HCT116 (cell line): ENCODE measurements at regions not wholly inside any gene's neighbourhood (a gene's known extent, or its start where the extent isn't known, plus 50 kb on each side); places are given as distances from the start of the nearest gene placed in this dataset.

Experiments used
- ATAC-seq: fragments of 200-7000 bp; cut with Tn5 transposase; 2 replicates; pipeline ENCODE4 v1.9.1; 2020; ENCODE audit warnings: mild to moderate bottlenecking, moderate library complexity
- BruUV-seq: library from RNA; stranded (reverse); fragments of 400-500 nt; replicated peaks from 2 replicates; lab custom pipeline; 2021; lab: Mats Ljungman, UMichigan
- CTCF ChIA-PET: fragments of 300-600 bp; sonication (Branson Sonifier 250); formaldehyde crosslinking; loops from one replicate; lab custom pipeline; 2021; ENCODE audit warnings: antibody characterized with exemption; lab: Charles Lee
- POLR2A ChIA-PET: fragments of 300-600, 350-600 bp; sonication (Branson Sonifier 250); formaldehyde crosslinking; loops from one replicate; lab custom pipeline; 2021; ENCODE audit warnings: antibody characterized with exemption; lab: Charles Lee
- RAD21 ChIA-PET, 2 experiments: fragments of 300-600 bp; sonication (Branson Sonifier 250); formaldehyde crosslinking; loops; one replicate each; lab custom pipeline; 2023; ENCODE audit warnings: low total read pairs in 2 of 2; ENCODE audit not compliant: uncharacterized antibody in 2 of 2, unreplicated experiment in 2 of 2, low non-redundant PET in 1 of 2; lab: Charles Lee
- DNase-seq: peaks from one replicate; pipeline ENCODE4 v3.0.0-alpha.2; 2010; ENCODE audit warnings: low read depth, low spot score
- H2AFZ ChIP-seq: fragments of 200-600 bp; shearing (Covaris generic), sonication (generic); 2 replicates; pipeline ENCODE4 v1.6.1; 2017; ENCODE audit warnings: low read depth, mixed run types, mixed read lengths, antibody characterized with exemption, low read length; ENCODE audit not compliant: poor library complexity, severe bottlenecking
- H3K27ac ChIP-seq: 2 replicates; pipeline ENCODE4 v1.5.1; 2012; ENCODE audit warnings: low read depth, low read length
- H3K27me3 ChIP-seq: fragments of 200-600 bp; sonication (generic); 2 replicates; pipeline ENCODE4 v1.6.1; 2016; ENCODE audit warnings: mixed run types, low read length, mixed read lengths; ENCODE audit not compliant: insufficient read depth
- H3K36me3 ChIP-seq, 2 experiments: fragments of 200-500 bp in 1 of 2; fragments of 200-600 bp in 1 of 2; sonication (Bioruptor generic) in 1 of 2; sonication (generic) in 1 of 2; 2 replicates each; pipeline versions ENCODE4 v1.5.1 to v1.6.1; 2014 to 2016; ENCODE audit warnings: low read length in 2 of 2, inconsistent platforms in 1 of 2, mixed read lengths in 1 of 2, mixed run types in 1 of 2; ENCODE audit not compliant: insufficient read depth in 2 of 2, control insufficient read depth in 1 of 2
- H3K4me1 ChIP-seq, 2 experiments: fragments of 200-600 bp in 1 of 2; sonication (generic) in 1 of 2; 2 replicates each; pipeline versions ENCODE4 v1.5.1 to v1.6.1; 2012 to 2017; ENCODE audit warnings: low read length in 2 of 2, inconsistent platforms in 1 of 2, mild to moderate bottlenecking in 1 of 2, mixed read lengths in 1 of 2, mixed run types in 1 of 2, moderate library complexity in 1 of 2; ENCODE audit not compliant: insufficient read depth in 2 of 2, control insufficient read depth in 1 of 2
- H3K4me2 ChIP-seq: fragments of 200-600 bp; sonication (generic); 2 replicates; pipeline ENCODE4 v1.6.1; 2017; ENCODE audit warnings: mixed run types, low read length, mixed read lengths
- H3K4me3 ChIP-seq, 2 experiments: fragments of 200-600 bp in 1 of 2; sonication (generic) in 1 of 2; replicated peaks in 1 of 2; 2 replicates each; pipeline ENCODE4 v1.5.1; 2011 to 2016; ENCODE audit warnings: low read length in 2 of 2, control low read depth in 1 of 2, low read depth in 1 of 2, mild to moderate bottlenecking in 1 of 2, mixed read lengths in 1 of 2, mixed run types in 1 of 2
- H3K79me2 ChIP-seq: fragments of 200-600 bp; sonication (generic); 2 replicates; pipeline ENCODE4 v1.6.1; 2017; ENCODE audit warnings: mild to moderate bottlenecking, mixed run types, low read length, moderate library complexity, mixed read lengths; ENCODE audit not compliant: insufficient read depth
- H3K9ac ChIP-seq: fragments of 200-600 bp; sonication (generic); 2 replicates; pipeline ENCODE4 v1.6.1; 2016; ENCODE audit warnings: low read length, mixed read lengths
- H3K9me2 ChIP-seq: fragments of 200-600 bp; sonication (generic), shearing (Covaris generic); 2 replicates; pipeline ENCODE4 v1.6.1; 2017; ENCODE audit warnings: mixed run types, mild to moderate bottlenecking, moderate library complexity; ENCODE audit not compliant: insufficient read depth
- H3K9me3 ChIP-seq, 2 experiments: fragments of 200-500 bp in 1 of 2; fragments of 200-600 bp in 1 of 2; sonication (Bioruptor generic) in 1 of 2; sonication (generic) in 1 of 2; 2 replicates each; pipeline ENCODE4 v1.6.1; 2014 to 2017; ENCODE audit warnings: low read length in 2 of 2, mixed read lengths in 2 of 2, inconsistent platforms in 1 of 2, low read depth in 1 of 2, mild to moderate bottlenecking in 1 of 2, mixed run types in 1 of 2, moderate library complexity in 1 of 2; ENCODE audit not compliant: control insufficient read depth in 1 of 2, insufficient read depth in 1 of 2
- H4K20me1 ChIP-seq: fragments of 200-600 bp; sonication (generic), shearing (Covaris generic); 2 replicates; pipeline ENCODE4 v1.6.1; 2017; ENCODE audit warnings: mixed run types, mild to moderate bottlenecking, moderate library complexity; ENCODE audit not compliant: insufficient read depth
- CEBPB ChIP-seq: IDR thresholded peaks from 2 replicates; pipeline ENCODE4 v1.6.1; 2012; ENCODE audit warnings: low read depth
- EZH2 ChIP-seq: fragments of 200-600 bp; sonication (generic); IDR thresholded peaks from 2 replicates; pipeline ENCODE4 v1.6.1; 2017; ENCODE audit warnings: antibody characterized with exemption, mixed run types
- EZH2phosphoT487 ChIP-seq: fragments of 200-600 bp; IDR thresholded peaks from 2 replicates; pipeline ENCODE4 v1.6.1; 2018; ENCODE audit warnings: antibody characterized with exemption, borderline replicate concordance
- POLR2AphosphoS5 ChIP-seq: IDR thresholded peaks from 2 replicates; pipeline ENCODE4 v1.6.1; 2011; ENCODE audit warnings: mild to moderate bottlenecking, low read depth, low read length, moderate library complexity
- RAD21 ChIP-seq: IDR thresholded peaks from 2 replicates; pipeline ENCODE4 v1.6.1; 2012; ENCODE audit warnings: low read depth, mild to moderate bottlenecking
- SIN3A ChIP-seq: IDR thresholded peaks from 2 replicates; pipeline ENCODE4 v1.6.1; 2012; ENCODE audit warnings: low read depth
- SP1 ChIP-seq: IDR thresholded peaks from 2 replicates; pipeline ENCODE4 v1.6.1; 2012; ENCODE audit warnings: low read depth
- ZFX ChIP-seq: fragments of 450-650 bp; IDR thresholded peaks from 2 replicates; pipeline ENCODE4 v1.6.1; 2017
- intact Hi-C: fragments of 100-400 bp; cut with micrococcal nuclease; formaldehyde crosslinking; loops from 2 replicates; pipeline ENCODE4 v1.10.0; 2022
- TF ChIP-seq, protein P1 (sequence below): IDR thresholded peaks from 2 replicates; pipeline ENCODE4 v1.6.1; 2011; ENCODE audit warnings: mild to moderate bottlenecking, low read length, moderate library complexity; ENCODE audit not compliant: insufficient replicate concordance; ENCODE audit errors: extremely low read depth
- TF ChIP-seq, protein P2 (sequence below): IDR thresholded peaks from 2 replicates; pipeline ENCODE4 v1.6.1; 2012; ENCODE audit warnings: low read depth

DNA sequence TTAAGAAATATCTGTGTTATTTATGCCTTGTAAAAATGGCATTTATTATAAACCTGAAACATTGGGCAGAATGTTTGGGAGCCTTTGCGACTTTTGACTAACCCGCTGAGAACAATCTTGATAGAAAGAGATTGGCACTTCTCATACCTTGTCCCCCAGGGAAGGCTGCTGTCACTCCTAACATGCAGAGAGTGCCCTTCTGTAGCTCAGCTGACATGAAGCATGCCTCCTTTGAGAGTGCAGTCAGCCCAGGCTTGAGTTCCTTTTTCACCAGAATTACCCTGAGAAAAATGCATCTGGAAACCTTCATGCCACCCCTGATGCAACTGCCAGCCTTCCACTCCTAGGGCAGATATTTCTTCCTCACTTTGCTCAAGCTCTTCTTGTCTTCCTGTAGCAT, 569.2 kb upstream of the ARPP21 start:
- no peak overlapping the region for H3K9ac ChIP-seq
- no peaks in the 10 kb centered on the region for H3K9me2 ChIP-seq
- peaks cover 0 to 23% of the 10 kb centered on the region in 2 experiments; a peak in 2 of 4 replicates for H3K9me3 ChIP-seq
- H3K27me3 ChIP-seq: no peaks in the 10 kb centered on the region
- POLR2A ChIA-PET: no interaction called here
- H3K79me2 ChIP-seq: no peaks in the 10 kb centered on the region
- no peak for DNase-seq
- H2AFZ ChIP-seq: no peak overlapping the region
- CTCF ChIA-PET: no interaction called here
- no peak overlapping the region for H3K4me2 ChIP-seq
- ATAC-seq: no peak
- no TSS peak for BruUV-seq
- no peaks in the 10 kb centered on the region for H3K36me3 ChIP-seq
- RAD21 ChIA-PET: no interaction called here
- no peak overlapping the region for H3K4me3 ChIP-seq
- H4K20me1 ChIP-seq: no peaks in the 10 kb centered on the region
- no peaks in the 10 kb centered on the region for H3K4me1 ChIP-seq
- H3K27ac ChIP-seq: no peak overlapping the region
- TF ChIP-seq SIN3A (no peak), RAD21 (no peak), POLR2AphosphoS5 (no peak), ZFX (no peak), EZH2 (no peak), SP1 (no peak), EZH2phosphoT487 (no peak), CEBPB (no peak)
- TF ChIP-seq, protein P1, sequence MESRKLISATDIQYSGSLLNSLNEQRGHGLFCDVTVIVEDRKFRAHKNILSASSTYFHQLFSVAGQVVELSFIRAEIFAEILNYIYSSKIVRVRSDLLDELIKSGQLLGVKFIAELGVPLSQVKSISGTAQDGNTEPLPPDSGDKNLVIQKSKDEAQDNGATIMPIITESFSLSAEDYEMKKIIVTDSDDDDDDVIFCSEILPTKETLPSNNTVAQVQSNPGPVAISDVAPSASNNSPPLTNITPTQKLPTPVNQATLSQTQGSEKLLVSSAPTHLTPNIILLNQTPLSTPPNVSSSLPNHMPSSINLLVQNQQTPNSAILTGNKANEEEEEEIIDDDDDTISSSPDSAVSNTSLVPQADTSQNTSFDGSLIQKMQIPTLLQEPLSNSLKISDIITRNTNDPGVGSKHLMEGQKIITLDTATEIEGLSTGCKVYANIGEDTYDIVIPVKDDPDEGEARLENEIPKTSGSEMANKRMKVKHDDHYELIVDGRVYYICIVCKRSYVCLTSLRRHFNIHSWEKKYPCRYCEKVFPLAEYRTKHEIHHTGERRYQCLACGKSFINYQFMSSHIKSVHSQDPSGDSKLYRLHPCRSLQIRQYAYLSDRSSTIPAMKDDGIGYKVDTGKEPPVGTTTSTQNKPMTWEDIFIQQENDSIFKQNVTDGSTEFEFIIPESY: no peak
- TF ChIP-seq, protein P2, sequence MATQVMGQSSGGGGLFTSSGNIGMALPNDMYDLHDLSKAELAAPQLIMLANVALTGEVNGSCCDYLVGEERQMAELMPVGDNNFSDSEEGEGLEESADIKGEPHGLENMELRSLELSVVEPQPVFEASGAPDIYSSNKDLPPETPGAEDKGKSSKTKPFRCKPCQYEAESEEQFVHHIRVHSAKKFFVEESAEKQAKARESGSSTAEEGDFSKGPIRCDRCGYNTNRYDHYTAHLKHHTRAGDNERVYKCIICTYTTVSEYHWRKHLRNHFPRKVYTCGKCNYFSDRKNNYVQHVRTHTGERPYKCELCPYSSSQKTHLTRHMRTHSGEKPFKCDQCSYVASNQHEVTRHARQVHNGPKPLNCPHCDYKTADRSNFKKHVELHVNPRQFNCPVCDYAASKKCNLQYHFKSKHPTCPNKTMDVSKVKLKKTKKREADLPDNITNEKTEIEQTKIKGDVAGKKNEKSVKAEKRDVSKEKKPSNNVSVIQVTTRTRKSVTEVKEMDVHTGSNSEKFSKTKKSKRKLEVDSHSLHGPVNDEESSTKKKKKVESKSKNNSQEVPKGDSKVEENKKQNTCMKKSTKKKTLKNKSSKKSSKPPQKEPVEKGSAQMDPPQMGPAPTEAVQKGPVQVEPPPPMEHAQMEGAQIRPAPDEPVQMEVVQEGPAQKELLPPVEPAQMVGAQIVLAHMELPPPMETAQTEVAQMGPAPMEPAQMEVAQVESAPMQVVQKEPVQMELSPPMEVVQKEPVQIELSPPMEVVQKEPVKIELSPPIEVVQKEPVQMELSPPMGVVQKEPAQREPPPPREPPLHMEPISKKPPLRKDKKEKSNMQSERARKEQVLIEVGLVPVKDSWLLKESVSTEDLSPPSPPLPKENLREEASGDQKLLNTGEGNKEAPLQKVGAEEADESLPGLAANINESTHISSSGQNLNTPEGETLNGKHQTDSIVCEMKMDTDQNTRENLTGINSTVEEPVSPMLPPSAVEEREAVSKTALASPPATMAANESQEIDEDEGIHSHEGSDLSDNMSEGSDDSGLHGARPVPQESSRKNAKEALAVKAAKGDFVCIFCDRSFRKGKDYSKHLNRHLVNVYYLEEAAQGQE: no peak
- intact Hi-C loops: no loop called here
